SK-N-SH (cell line): ENCODE measurements at regions not wholly inside any gene's neighbourhood (a gene's known extent, or its start where the extent isn't known, plus 50 kb on each side); places are given as distances from the start of the nearest gene placed in this dataset.
"Not testable (repeated sequence)": the region's sequence is repeated elsewhere in the genome, so short reads cannot be mapped to it uniquely, and the experiment has no call there.

Experiments
- RXRA ChIP-seq: IDR thresholded peaks from 2 replicates; pipeline ENCODE4 v1.4.0; 2012; ENCODE audit warnings: low read depth, mild to moderate bottlenecking, borderline replicate concordance
- SMC3 ChIP-seq: IDR thresholded peaks from 2 replicates; pipeline ENCODE4 v1.6.1; 2012; ENCODE audit warnings: low read depth, low read length, improper control_type of control experiment
- TF ChIP-seq, protein P1 (sequence below): fragments of 200-600 bp; sonication (generic); IDR thresholded peaks from 2 replicates; pipeline ENCODE4 v1.6.1; 2017; ENCODE audit warnings: antibody characterized with exemption, mild to moderate bottlenecking, moderate library complexity

DNA sequence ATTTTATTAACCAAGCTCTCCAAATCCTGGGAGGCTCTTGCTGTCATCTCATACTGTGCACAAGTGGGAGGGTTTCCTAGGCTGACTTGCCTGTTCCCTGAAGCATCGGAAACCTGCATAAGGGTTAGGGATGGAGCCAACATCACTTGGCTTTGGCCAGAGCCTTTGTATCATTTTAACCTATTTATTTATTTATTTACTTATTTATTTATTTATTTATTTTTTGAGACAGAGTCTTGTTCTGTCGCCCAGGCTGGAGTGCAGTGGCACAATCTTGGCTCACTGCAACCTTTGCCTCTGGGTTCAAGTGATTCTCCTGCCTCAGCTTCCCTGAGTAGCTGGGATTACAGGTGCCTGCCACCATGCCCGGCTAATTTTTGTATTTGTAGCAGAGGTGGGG lies 645.9 kb downstream of the TYW1 start:
- TF ChIP-seq SMC3, RXRA: not testable (repeated sequence)
- TF ChIP-seq, protein P1, sequence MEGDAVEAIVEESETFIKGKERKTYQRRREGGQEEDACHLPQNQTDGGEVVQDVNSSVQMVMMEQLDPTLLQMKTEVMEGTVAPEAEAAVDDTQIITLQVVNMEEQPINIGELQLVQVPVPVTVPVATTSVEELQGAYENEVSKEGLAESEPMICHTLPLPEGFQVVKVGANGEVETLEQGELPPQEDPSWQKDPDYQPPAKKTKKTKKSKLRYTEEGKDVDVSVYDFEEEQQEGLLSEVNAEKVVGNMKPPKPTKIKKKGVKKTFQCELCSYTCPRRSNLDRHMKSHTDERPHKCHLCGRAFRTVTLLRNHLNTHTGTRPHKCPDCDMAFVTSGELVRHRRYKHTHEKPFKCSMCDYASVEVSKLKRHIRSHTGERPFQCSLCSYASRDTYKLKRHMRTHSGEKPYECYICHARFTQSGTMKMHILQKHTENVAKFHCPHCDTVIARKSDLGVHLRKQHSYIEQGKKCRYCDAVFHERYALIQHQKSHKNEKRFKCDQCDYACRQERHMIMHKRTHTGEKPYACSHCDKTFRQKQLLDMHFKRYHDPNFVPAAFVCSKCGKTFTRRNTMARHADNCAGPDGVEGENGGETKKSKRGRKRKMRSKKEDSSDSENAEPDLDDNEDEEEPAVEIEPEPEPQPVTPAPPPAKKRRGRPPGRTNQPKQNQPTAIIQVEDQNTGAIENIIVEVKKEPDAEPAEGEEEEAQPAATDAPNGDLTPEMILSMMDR, result not testable (repeated sequence)
